ENCODE measurements at regions not wholly inside any gene's neighbourhood (a gene's known extent, or its start where the extent isn't known, plus 50 kb on each side); places are given as distances from the start of the nearest gene placed in this dataset.

- H3K9me3 ChIP-seq, result no peaks in the 10 kb centered on the region
- intact Hi-C loops (cut with DNase I), result no loop called here
- H3K27ac ChIP-seq, result no peak overlapping the region
- no peaks in the 10 kb centered on the region for H3K27me3 ChIP-seq
- no peaks in the 10 kb centered on the region for H3K36me3 ChIP-seq
- DNase-seq, result no peak
- TF ChIP-seq CTCF (IDR thresholded peaks at IDR 0.05), result no peak
- no peak for TF ChIP-seq POLR2A (IDR thresholded peaks at IDR 0.05)
- 81 to 83% methylated on average over 6 of the region's 6 CpGs for WGBS, 2 donors
- H3K4me3 ChIP-seq (replicated peaks in 1 of 3), result no peak overlapping the region
- peaks cover 0 to 4% of the 10 kb centered on the region in 2 donors for H3K4me1 ChIP-seq
These were observed 465.9 kb upstream of the ID2 start for GRCh38 chr2:8215982-8216381.

GRCh38 chr2:8216397-8216796, 465.5 kb upstream of the ID2 start:
- intact Hi-C loops (cut with DNase I), result no loop called here
- Histone ChIP-seq H3K27me3 (no peaks in the 10 kb centered on the region), H3K4me3 (replicated peaks in 1 of 3) (no peak overlapping the region), H3K9me3 (no peaks in the 10 kb centered on the region), H3K4me1 (peaks cover 0 to 4% of the 10 kb centered on the region in 2 donors), H3K27ac (no peak overlapping the region), H3K36me3 (no peaks in the 10 kb centered on the region)
- TF ChIP-seq POLR2A (IDR thresholded peaks at IDR 0.05), result no peak
- TF ChIP-seq CTCF (IDR thresholded peaks at IDR 0.05), result no peak
- no peak for DNase-seq
- 21 to 28% methylated on average over 1 of the region's 1 CpG for WGBS, 2 donors

- intact Hi-C loops (cut with DNase I), result no loop called here
- Histone ChIP-seq H3K27me3 (no peaks in the 10 kb centered on the region), H3K4me1 (peaks cover 0 to 4% of the 10 kb centered on the region in 2 donors), H3K4me3 (replicated peaks in 1 of 3) (no peak overlapping the region), H3K36me3 (no peaks in the 10 kb centered on the region), H3K27ac (no peak overlapping the region), H3K9me3 (no peaks in the 10 kb centered on the region)
- TF ChIP-seq CTCF (IDR thresholded peaks at IDR 0.05), result no peak
- no peak for TF ChIP-seq POLR2A (IDR thresholded peaks at IDR 0.05)
- 86 to 88% methylated on average over 8 to 9 of the region's 9 CpGs for WGBS, 2 donors
- DNase-seq, result no peak
These were observed 464.3 kb upstream of the ID2 start for GRCh38 chr2:8217468-8218030.

- intact Hi-C loops (cut with DNase I), result no loop called here
- H3K27ac ChIP-seq, result no peak overlapping the region
These were observed 462.8 kb upstream of the ID2 start for GRCh38 chr2:8219096-8219495.

More at GRCh38 chr2:8219096-8219495, 462.8 kb upstream of the ID2 start:
- no peaks in the 10 kb centered on the region for H3K27me3 ChIP-seq
- no peak for DNase-seq
- TF ChIP-seq CTCF (IDR thresholded peaks at IDR 0.05) (no peak), POLR2A (IDR thresholded peaks at IDR 0.05) (no peak)
- H3K4me1 ChIP-seq, result peaks cover 0 to 4% of the 10 kb centered on the region in 2 donors
- no peaks in the 10 kb centered on the region for H3K36me3 ChIP-seq
- H3K4me3 ChIP-seq (replicated peaks in 1 of 3), result no peak overlapping the region
- H3K9me3 ChIP-seq, result no peaks in the 10 kb centered on the region
- 96% methylated on average over 8 of the region's 8 CpGs for WGBS, 2 donors
